ENCODE measurements at regions not wholly inside any gene's neighbourhood (a gene's known extent, or its start where the extent isn't known, plus 50 kb on each side); places are given as distances from the start of the nearest gene placed in this dataset.

- Mint-ChIP-seq H3K4me1 (no peaks in the 10 kb centered on the region), H3K27ac (no peak overlapping the region), H3K4me3 (no peak overlapping the region), H3K27me3 (no peaks in the 10 kb centered on the region), H3K9me3 (ENCODE audit: insufficient read depth) (no peaks in the 10 kb centered on the region)
- Histone ChIP-seq H3K4me1 (ENCODE audit: control insufficient read depth in 2 of 2, insufficient read depth in 2 of 2, low read length in 2 of 2) (no peaks in the 10 kb centered on the region), H3K36me3 (replicated peaks in 1 of 2; ENCODE audit: control extremely low read depth in 1 of 2, control insufficient read depth in 1 of 2, extremely low read depth in 1 of 2, insufficient read depth in 2 of 2, low read length in 1 of 2) (no peaks in the 10 kb centered on the region), H3K79me2 (ENCODE audit: control insufficient read depth, insufficient read depth, low read length) (no peaks in the 10 kb centered on the region), H2AFZ (ENCODE audit: insufficient read depth, low read depth, low read length, poor library complexity, severe bottlenecking) (no peak overlapping the region), H3K9ac (ENCODE audit: low read length) (no peak overlapping the region), H3K27ac (ENCODE audit: low read length in 2 of 2) (no peak overlapping the region), H3K4me3 (ENCODE audit: control extremely low read depth in 1 of 5, extremely low read depth in 1 of 5, insufficient read depth in 1 of 5, low read depth in 2 of 5, low read length in 4 of 5) (no peak overlapping the region), H4K20me1 (ENCODE audit: control insufficient read depth, insufficient read depth, low read length, poor library complexity, severe bottlenecking) (no peaks in the 10 kb centered on the region), H3K9me3 (ENCODE audit: control extremely low read depth in 1 of 3, control insufficient read depth in 2 of 3, insufficient read depth in 1 of 3, low read length in 2 of 3) (no peaks in the 10 kb centered on the region), H3K4me2 (replicated peaks; ENCODE audit: low read depth, low read length, poor library complexity, severe bottlenecking) (no peak overlapping the region), H3K27me3 (replicated peaks in 1 of 4; ENCODE audit: control extremely low read depth in 1 of 4, control insufficient read depth in 3 of 4, insufficient read depth in 4 of 4, low read length in 3 of 4) (no peaks in the 10 kb centered on the region)
- POLR2A ChIA-PET = no interaction called here
- DNase-seq = no peak
- TF ChIP-seq EZH2 (IDR thresholded peaks at IDR 0.05; ENCODE audit: borderline replicate concordance, insufficient read depth, low read depth, low read length, poor library complexity, severe bottlenecking) (no peak), CTCF (IDR thresholded peaks at IDR 0.05) (no peak)
- intact Hi-C loops (cut with micrococcal nuclease) = no loop called here
- WGBS (ENCODE audit: insufficient coverage) = no CpG with 5 or more reads among the region's 3 CpGs
- ATAC-seq (ENCODE audit: low read depth) = no peak
- CTCF ChIA-PET = no interaction called here
Measured at GRCh38 chr3:86739244-86739643, 251.7 kb downstream of the VGLL3 start.

- ATAC-seq (ENCODE audit: low read depth) (no peak), DNase-seq (no peak)
- no peaks in the 10 kb centered on the region for H3K9me3 ChIP-seq (ENCODE audit: control extremely low read depth in 1 of 3, control insufficient read depth in 2 of 3, insufficient read depth in 1 of 3, low read length in 2 of 3)
- no peaks in the 10 kb centered on the region for H3K79me2 ChIP-seq (ENCODE audit: control insufficient read depth, insufficient read depth, low read length)
- intact Hi-C loops (cut with micrococcal nuclease) = no loop called here
- H3K27ac ChIP-seq (ENCODE audit: low read length in 2 of 2) = no peak overlapping the region
- H3K9ac ChIP-seq (ENCODE audit: low read length) = no peak overlapping the region
- POLR2A ChIA-PET = no interaction called here
- H2AFZ ChIP-seq (ENCODE audit: insufficient read depth, low read depth, low read length, poor library complexity, severe bottlenecking) = no peak overlapping the region
- no peaks in the 10 kb centered on the region for H3K36me3 ChIP-seq (replicated peaks in 1 of 2; ENCODE audit: control extremely low read depth in 1 of 2, control insufficient read depth in 1 of 2, extremely low read depth in 1 of 2, insufficient read depth in 2 of 2, low read length in 1 of 2)
- no peak overlapping the region for H3K4me2 ChIP-seq (replicated peaks; ENCODE audit: low read depth, low read length, poor library complexity, severe bottlenecking)
- no peak overlapping the region for H3K4me3 ChIP-seq (ENCODE audit: control extremely low read depth in 1 of 5, extremely low read depth in 1 of 5, insufficient read depth in 1 of 5, low read depth in 2 of 5, low read length in 4 of 5)
- no peaks in the 10 kb centered on the region for H3K27me3 Mint-ChIP-seq
- no peaks in the 10 kb centered on the region for H3K4me1 Mint-ChIP-seq
- H3K27me3 ChIP-seq (replicated peaks in 1 of 4; ENCODE audit: control extremely low read depth in 1 of 4, control insufficient read depth in 3 of 4, insufficient read depth in 4 of 4, low read length in 3 of 4) = no peaks in the 10 kb centered on the region
- no CpG with 5 or more reads among the region's 1 CpG for WGBS (ENCODE audit: insufficient coverage)
- no peak overlapping the region for H3K4me3 Mint-ChIP-seq
- CTCF ChIA-PET = no interaction called here
- no peaks in the 10 kb centered on the region for H4K20me1 ChIP-seq (ENCODE audit: control insufficient read depth, insufficient read depth, low read length, poor library complexity, severe bottlenecking)
- no peaks in the 10 kb centered on the region for H3K4me1 ChIP-seq (ENCODE audit: control insufficient read depth in 2 of 2, insufficient read depth in 2 of 2, low read length in 2 of 2)
- no peak overlapping the region for H3K27ac Mint-ChIP-seq
- no peaks in the 10 kb centered on the region for H3K9me3 Mint-ChIP-seq (ENCODE audit: insufficient read depth)
- no peak for TF ChIP-seq EZH2 (IDR thresholded peaks at IDR 0.05; ENCODE audit: borderline replicate concordance, insufficient read depth, low read depth, low read length, poor library complexity, severe bottlenecking)
- TF ChIP-seq CTCF (IDR thresholded peaks at IDR 0.05) = no peak
Measured at GRCh38 chr3:86738684-86739083, 252.3 kb downstream of the VGLL3 start.
